Epithelial cell of proximal tubule (primary cell): ENCODE measurements at regions not wholly inside any gene's neighbourhood (a gene's known extent, or its start where the extent isn't known, plus 50 kb on each side); places are given as distances from the start of the nearest gene placed in this dataset.

Experiments
- DNase-seq: peaks from one replicate; pipeline ENCODE4 v3.0.0-alpha.2; 2011; ENCODE audit warnings: low read depth
- H3K4me3 ChIP-seq: 2 replicates; pipeline ENCODE4 v1.5.1; 2011; ENCODE audit warnings: low read depth, mild to moderate bottlenecking, low read length
- CTCF ChIP-seq: conservative IDR thresholded peaks from 2 replicates; pipeline ENCODE4 v1.5.1; 2012; ENCODE audit warnings: low read depth, mild to moderate bottlenecking, low read length

- TF ChIP-seq CTCF = no peak
- H3K4me3 ChIP-seq = no peak overlapping the region
- DNase-seq = no peak
These were observed 164.4 kb upstream of the DPT start for GRCh38 chr1:168893359-168893801.

GRCh38 chr1:168894397-168894903 is 165.4 kb upstream of the DPT start:
- TF ChIP-seq CTCF = no peak
- no peak for DNase-seq
- no peak overlapping the region for H3K4me3 ChIP-seq

- no peak for DNase-seq
- TF ChIP-seq CTCF = no peak
- no peak overlapping the region for H3K4me3 ChIP-seq
These were observed 168.2 kb upstream of the DPT start for GRCh38 chr1:168897249-168897648.

- no peak overlapping the region for H3K4me3 ChIP-seq
- no peak for DNase-seq
- TF ChIP-seq CTCF = no peak
These were observed 174.3 kb upstream of the DPT start for GRCh38 chr1:168903237-168903830.

GRCh38 chr1:168905633-168906032 is 176.6 kb upstream of the DPT start:
- no peak for TF ChIP-seq CTCF
- H3K4me3 ChIP-seq = no peak overlapping the region
- no peak for DNase-seq

GRCh38 chr1:168906367-168906766 is 177.4 kb upstream of the DPT start:
- TF ChIP-seq CTCF = no peak
- no peak overlapping the region for H3K4me3 ChIP-seq
- no peak for DNase-seq

GRCh38 chr1:168907053-168907452 is 178.0 kb upstream of the DPT start:
- no peak for TF ChIP-seq CTCF
- DNase-seq = no peak
- no peak overlapping the region for H3K4me3 ChIP-seq
